NCI-H526 (cell line): ENCODE measurements at regions not wholly inside any gene's neighbourhood (a gene's known extent, or its start where the extent isn't known, plus 50 kb on each side); places are given as distances from the start of the nearest gene placed in this dataset.

Experiments
- DNase-seq, 2 experiments: peaks; one replicate each; lab custom pipeline; 2025; lab: John Stamatoyannopoulos, UW

- DNase-seq = no peak
These were observed 90.9 kb downstream of the HS1BP3 start for GRCh38 chr2:20560011-20560410.

GRCh38 chr2:20560891-20561636 lies 89.8 kb downstream of the HS1BP3 start:
- no peak for DNase-seq

GRCh38 chr2:20561637-20562454 lies 89.1 kb downstream of the HS1BP3 start:
- no peak for DNase-seq

DNA sequence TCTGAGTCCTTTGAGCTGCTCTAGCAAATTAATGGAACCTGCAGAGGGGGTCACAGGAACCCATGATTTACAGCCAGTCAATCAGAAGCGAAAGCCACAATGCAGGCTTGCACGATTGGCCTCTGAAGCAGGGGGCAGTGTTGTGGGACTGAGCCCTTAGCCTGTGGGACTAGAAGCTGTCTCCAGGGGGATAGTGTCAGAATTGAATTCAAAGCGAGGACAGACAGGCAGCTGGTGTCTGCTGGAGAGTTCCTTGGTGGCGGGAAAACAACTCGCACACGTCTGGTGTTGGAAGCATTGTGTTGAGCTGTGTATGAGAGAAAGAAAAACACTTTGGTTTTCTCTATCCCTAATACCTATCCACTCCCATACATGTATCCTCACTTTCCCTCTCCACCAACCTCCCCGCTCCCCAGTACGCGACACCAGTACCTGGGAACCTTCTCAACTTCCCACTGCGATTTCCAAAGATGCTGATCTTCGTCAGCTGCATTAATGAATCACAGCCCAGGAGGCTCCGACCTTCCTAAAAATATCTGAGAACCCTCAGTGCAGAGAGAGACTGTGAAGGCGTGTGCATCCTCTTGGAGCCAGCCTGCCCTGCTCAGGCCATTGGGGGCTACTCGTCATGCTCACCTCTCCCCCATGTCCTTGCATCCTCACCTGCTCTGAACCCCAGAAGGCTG lies 88.2 kb downstream of the HS1BP3 start:
- DNase-seq = peak in 1 of 2 experiments; percentile 2

GRCh38 chr2:20563251-20563650 lies 87.6 kb downstream of the HS1BP3 start:
- no peak for DNase-seq

DNA sequence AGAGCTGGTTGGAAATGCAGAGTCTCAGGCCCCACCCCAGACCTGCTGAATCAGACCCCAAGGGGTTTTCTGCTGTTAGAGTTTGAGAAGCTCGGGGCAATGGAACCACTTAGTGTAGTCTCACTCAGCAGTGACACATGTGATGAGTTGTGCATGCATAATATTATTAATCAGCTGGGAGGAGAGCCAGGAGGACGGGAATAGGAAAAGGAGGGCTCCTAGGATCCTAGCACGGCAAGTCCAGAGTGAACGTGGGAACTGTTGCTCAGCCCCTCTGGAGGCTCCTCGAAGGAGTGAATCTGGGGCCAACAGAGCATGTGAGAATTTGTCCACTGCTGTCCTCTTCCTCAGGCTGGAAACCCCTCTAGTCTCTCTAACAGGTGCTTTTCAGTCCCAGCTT lies 87.1 kb downstream of the HS1BP3 start:
- DNase-seq = no peak

DNA sequence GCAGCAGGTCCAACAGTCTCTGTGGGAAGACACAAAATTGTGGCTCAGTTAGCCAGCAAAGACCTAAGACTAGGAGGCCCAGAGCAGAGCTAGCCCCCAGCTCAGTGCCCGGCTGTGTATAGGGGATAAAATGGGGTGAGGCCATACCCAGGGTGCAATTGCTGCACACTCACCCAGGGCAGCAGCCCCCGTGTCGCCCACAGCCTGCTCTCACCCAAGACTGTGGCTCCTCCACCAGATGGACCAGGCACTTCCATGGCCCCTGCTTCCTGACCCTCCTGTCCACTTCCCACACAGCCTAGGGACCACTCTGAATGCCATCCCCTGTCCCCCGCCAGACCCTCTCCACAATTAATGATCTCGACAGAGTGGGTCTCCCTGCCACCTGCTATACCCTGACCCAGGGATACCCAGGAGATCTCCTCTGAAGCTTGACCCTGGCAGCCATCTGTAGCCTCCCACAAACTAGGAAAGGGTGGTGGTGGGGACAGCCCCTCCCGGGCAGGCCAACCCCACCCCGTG lies 85.7 kb downstream of the HS1BP3 start:
- DNase-seq = no peak

- peak; percentile 8 to 35 for DNase-seq
These were observed 85.2 kb downstream of the HS1BP3 start for GRCh38 chr2:20565623-20566236.

GRCh38 chr2:20566331-20566730 lies 84.6 kb downstream of the HS1BP3 start:
- no peak for DNase-seq

GRCh38 chr2:20567159-20567925 lies 83.6 kb downstream of the HS1BP3 start:
- DNase-seq = no peak
